Sigmoid colon (tissue), 6 donors: ENCODE measurements at regions not wholly inside any gene's neighbourhood (a gene's known extent, or its start where the extent isn't known, plus 50 kb on each side); places are given as distances from the start of the nearest gene placed in this dataset.

Experiments used
- DNase-seq: peaks from one replicate; pipeline ENCODE4 v3.0.0-alpha.2; 2019
- H3K27ac ChIP-seq, 4 donors: fragments of 200-600 bp; sonication (generic); one replicate each; pipeline ENCODE4 v1.5.1; 2016 to 2019; ENCODE audit warnings: mild to moderate bottlenecking in 1 of 4
- H3K27me3 ChIP-seq, 3 donors: fragments of 200-600 bp; sonication (generic); one replicate each; pipeline ENCODE4 v1.5.1; 2019; ENCODE audit warnings: mild to moderate bottlenecking in 1 of 3
- H3K36me3 ChIP-seq, 4 donors: fragments of 200-600 bp; sonication (generic); one replicate each; pipeline ENCODE4 v1.5.1; 2016 to 2019
- H3K4me1 ChIP-seq, 4 donors: fragments of 200-600 bp; sonication (generic); one replicate each; pipeline ENCODE4 v1.5.1; 2017 to 2019
- H3K4me3 ChIP-seq, 4 donors: fragments of 200-600 bp; sonication (generic); one replicate each; pipeline ENCODE4 v1.5.1; 2017 to 2019; ENCODE audit warnings: mild to moderate bottlenecking in 2 of 4, moderate library complexity in 1 of 4
- H3K9me3 ChIP-seq, 4 donors: fragments of 200-600 bp in 3 of 4; sonication (generic) in 3 of 4; one replicate each; pipeline versions ENCODE4 v1.5.1 to v1.6.1; 2013 to 2019
- EP300 ChIP-seq, 4 donors: sonication (generic); formaldehyde crosslinking; IDR thresholded peaks; one replicate each; pipeline ENCODE4 v1.6.1; 2017; ENCODE audit warnings: antibody characterized with exemption in 4 of 4
- POLR2A ChIP-seq, 2 donors: fragments of 450-650 bp; IDR thresholded peaks; one replicate each; pipeline ENCODE4 v1.6.1; 2016; ENCODE audit warnings: antibody characterized with exemption in 2 of 2, mild to moderate bottlenecking in 2 of 2, moderate library complexity in 2 of 2
- POLR2AphosphoS5 ChIP-seq, 4 donors: sonication (generic); formaldehyde crosslinking; IDR thresholded peaks; one replicate each; pipeline ENCODE4 v1.6.1; 2017; ENCODE audit warnings: antibody characterized with exemption in 4 of 4
- WGBS, 2 donors: extraction: QIAGEN DNeasy Blood & Tissue Kit; methylation state at CpG; one replicate each; pipeline ENCODE4 v1.1.7; 2013; 5-methylcytosine and 5-hydroxymethylcytosine counted together
- intact Hi-C: fragments of 100-400 bp; cut with DNase I; formaldehyde crosslinking; loops from one replicate; pipeline ENCODE4 v1.15.1; 2023
- TF ChIP-seq, protein P1 (sequence below), 4 experiments: fragments of 450-650 bp in 3 of 4; fragments of 200-600 bp in 1 of 4; IDR thresholded peaks; one replicate each; pipeline ENCODE4 v1.5.1; 2016 to 2019; ENCODE audit warnings: antibody characterized with exemption in 4 of 4, mild to moderate bottlenecking in 3 of 4, moderate library complexity in 2 of 4
- donor health status: healthy with polysubstance abuse.
- donor health status: healthy.

DNA sequence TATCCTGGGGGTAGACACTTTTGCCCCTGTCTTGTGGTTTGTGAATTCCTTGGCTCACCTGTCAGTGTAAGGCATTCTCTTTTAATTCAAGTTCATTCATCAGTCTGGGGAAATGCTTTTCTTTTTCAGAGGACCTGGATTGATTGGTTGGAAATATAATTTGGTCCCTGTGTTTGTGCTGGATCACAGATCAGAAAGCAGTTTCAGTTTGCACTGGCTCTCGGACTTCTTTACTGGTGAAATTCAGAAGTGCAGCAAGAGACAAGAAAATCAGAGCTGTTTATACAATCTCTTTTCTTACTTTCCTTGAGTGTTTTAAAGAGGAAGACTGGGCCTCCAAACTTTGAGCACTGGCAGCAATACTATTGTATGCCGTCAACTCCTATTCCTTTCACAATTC lies 161.8 kb upstream of the KCNJ16 start:
- Histone ChIP-seq H3K36me3 (no peaks in the 10 kb centered on the region), H3K9me3 (no peaks in the 10 kb centered on the region), H3K27me3 (no peaks in the 10 kb centered on the region), H3K4me1 (peaks cover 0 to 12% (median 8%) of the 10 kb centered on the region in 4 donors), H3K4me3 (peak overlapping the region in 1 of 4 donors; percentile 10), H3K27ac (peak overlapping the region in 1 of 4 donors; percentile 58)
- WGBS, 2 donors, result 78 to 88% methylated on average over 2 of the region's 2 CpGs
- no peak for TF ChIP-seq EP300 (IDR thresholded peaks at IDR 0.05)
- no peak for TF ChIP-seq POLR2AphosphoS5 (IDR thresholded peaks at IDR 0.05)
- TF ChIP-seq, protein P1, sequence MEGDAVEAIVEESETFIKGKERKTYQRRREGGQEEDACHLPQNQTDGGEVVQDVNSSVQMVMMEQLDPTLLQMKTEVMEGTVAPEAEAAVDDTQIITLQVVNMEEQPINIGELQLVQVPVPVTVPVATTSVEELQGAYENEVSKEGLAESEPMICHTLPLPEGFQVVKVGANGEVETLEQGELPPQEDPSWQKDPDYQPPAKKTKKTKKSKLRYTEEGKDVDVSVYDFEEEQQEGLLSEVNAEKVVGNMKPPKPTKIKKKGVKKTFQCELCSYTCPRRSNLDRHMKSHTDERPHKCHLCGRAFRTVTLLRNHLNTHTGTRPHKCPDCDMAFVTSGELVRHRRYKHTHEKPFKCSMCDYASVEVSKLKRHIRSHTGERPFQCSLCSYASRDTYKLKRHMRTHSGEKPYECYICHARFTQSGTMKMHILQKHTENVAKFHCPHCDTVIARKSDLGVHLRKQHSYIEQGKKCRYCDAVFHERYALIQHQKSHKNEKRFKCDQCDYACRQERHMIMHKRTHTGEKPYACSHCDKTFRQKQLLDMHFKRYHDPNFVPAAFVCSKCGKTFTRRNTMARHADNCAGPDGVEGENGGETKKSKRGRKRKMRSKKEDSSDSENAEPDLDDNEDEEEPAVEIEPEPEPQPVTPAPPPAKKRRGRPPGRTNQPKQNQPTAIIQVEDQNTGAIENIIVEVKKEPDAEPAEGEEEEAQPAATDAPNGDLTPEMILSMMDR (IDR thresholded peaks at IDR 0.05), result no peak
- DNase-seq, result no peak
- intact Hi-C loops, result no loop called here

GRCh38 chr17:69913616-69914015 lies 161.4 kb upstream of the KCNJ16 start:
- Histone ChIP-seq H3K4me1 (peaks cover 0 to 12% (median 8%) of the 10 kb centered on the region in 4 donors), H3K9me3 (no peaks in the 10 kb centered on the region), H3K4me3 (peak overlapping the region in 1 of 4 donors; percentile 10), H3K27ac (peak overlapping the region in 1 of 4 donors; percentile 58), H3K36me3 (no peaks in the 10 kb centered on the region), H3K27me3 (no peaks in the 10 kb centered on the region)
- WGBS, 2 donors, result 90 to 91% methylated on average over 2 of the region's 2 CpGs
- no peak for DNase-seq
- TF ChIP-seq POLR2AphosphoS5 (IDR thresholded peaks at IDR 0.05) (no peak), EP300 (IDR thresholded peaks at IDR 0.05) (no peak), POLR2A (IDR thresholded peaks at IDR 0.05) (no peak)
- TF ChIP-seq, protein P1 (IDR thresholded peaks at IDR 0.05), result no peak
- intact Hi-C loops, result no loop called here

DNA sequence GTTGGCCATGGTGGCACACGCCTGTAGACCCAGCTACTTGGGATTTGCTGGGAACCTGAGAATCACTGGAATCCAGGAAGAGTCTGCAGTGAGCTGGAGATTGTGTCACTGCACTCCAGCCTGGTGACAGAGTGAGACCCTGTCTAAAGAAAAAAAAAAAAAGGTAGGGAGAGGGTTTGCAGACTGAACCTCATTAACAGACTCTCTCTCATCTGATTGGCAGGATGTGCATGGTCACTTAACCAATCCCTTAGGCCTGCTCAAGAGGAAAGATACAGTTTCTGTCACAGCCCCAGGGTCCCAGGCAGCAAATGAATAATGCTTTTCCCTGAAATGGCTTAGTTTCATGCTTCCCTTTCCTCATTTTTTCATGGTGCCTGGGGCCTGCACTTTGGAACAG lies 160.5 kb upstream of the KCNJ16 start:
- intact Hi-C loops, result no loop called here
- H3K9me3 ChIP-seq, result no peaks in the 10 kb centered on the region

DNA sequence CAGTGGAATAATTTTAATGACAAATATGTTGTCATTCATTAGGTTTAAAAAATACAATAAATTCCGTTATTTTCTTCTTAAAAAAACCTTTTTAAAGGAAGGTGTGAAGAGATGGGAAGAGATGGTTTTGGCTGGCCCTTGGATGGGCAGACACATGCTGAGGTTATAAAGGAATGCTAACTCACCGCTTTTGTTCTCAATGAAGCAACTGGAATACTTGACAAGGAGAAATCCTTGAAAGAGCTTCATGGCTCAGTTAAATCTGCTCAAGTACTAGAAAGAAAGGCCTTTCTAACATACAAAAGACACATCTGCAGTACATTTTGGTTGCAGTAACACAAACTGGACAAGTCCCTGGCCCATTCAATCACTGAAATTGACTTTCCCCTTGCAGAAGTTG lies 158.3 kb upstream of the KCNJ16 start:
- no peaks in the 10 kb centered on the region for H3K27me3 ChIP-seq
- 89 to 92% methylated on average over 2 of the region's 2 CpGs for WGBS, 2 donors

More for the DNA sequence above, 160.5 kb upstream of the KCNJ16 start:
- no peak for TF ChIP-seq EP300 (IDR thresholded peaks at IDR 0.05)
- no peak for TF ChIP-seq POLR2AphosphoS5 (IDR thresholded peaks at IDR 0.05)
- TF ChIP-seq, protein P1 (IDR thresholded peaks at IDR 0.05), result no peak
- TF ChIP-seq POLR2A (IDR thresholded peaks at IDR 0.05), result no peak
- DNase-seq, result no peak
- Histone ChIP-seq H3K36me3 (no peaks in the 10 kb centered on the region), H3K4me3 (no peak overlapping the region), H3K27ac (no peak overlapping the region), H3K27me3 (no peaks in the 10 kb centered on the region), H3K4me1 (peaks cover 0 to 12% (median 8%) of the 10 kb centered on the region in 4 donors)
- WGBS, 2 donors, result 93 to 94% methylated on average over 1 of the region's 1 CpG

More for the DNA sequence above, 158.3 kb upstream of the KCNJ16 start:
- H3K9me3 ChIP-seq, result no peaks in the 10 kb centered on the region
- H3K36me3 ChIP-seq, result no peaks in the 10 kb centered on the region
- TF ChIP-seq POLR2A (IDR thresholded peaks at IDR 0.05) (no peak), EP300 (IDR thresholded peaks at IDR 0.05) (no peak), POLR2AphosphoS5 (IDR thresholded peaks at IDR 0.05) (no peak)
- TF ChIP-seq, protein P1 (IDR thresholded peaks at IDR 0.05), result no peak
- intact Hi-C loops, result no loop called here
- H3K4me3 ChIP-seq, result no peak overlapping the region
- H3K27ac ChIP-seq, result no peak overlapping the region
- DNase-seq, result no peak
- H3K4me1 ChIP-seq, result peaks cover 0 to 12% (median 8%) of the 10 kb centered on the region in 4 donors
